OCI-LY7 (cell line): ENCODE measurements at regions not wholly inside any gene's neighbourhood (a gene's known extent, or its start where the extent isn't known, plus 50 kb on each side); places are given as distances from the start of the nearest gene placed in this dataset.

ENCODE experiments used
- CTCF ChIP-seq: fragments of 200-600 bp; sonication (generic); conservative IDR thresholded peaks from 2 replicates; pipeline ENCODE4 v1.5.1; 2014; ENCODE audit warnings: mild to moderate bottlenecking, antibody characterized with exemption, low read length, moderate library complexity, mixed read lengths
- EZH2phosphoT487 ChIP-seq: fragments of 200-600 bp; sonication (generic); IDR thresholded peaks from 2 replicates; pipeline ENCODE4 v1.6.1; 2018; ENCODE audit warnings: low read depth, borderline replicate concordance, mild to moderate bottlenecking, mixed run types, antibody characterized with exemption, low read length, moderate library complexity, mixed read lengths

GRCh38 chr14:53793790-53794505, 162.7 kb downstream of the BMP4 start:
- TF ChIP-seq CTCF (no peak), EZH2phosphoT487 (no peak)
